MCF 10A (cell line): ENCODE measurements at regions not wholly inside any gene's neighbourhood (a gene's known extent, or its start where the extent isn't known, plus 50 kb on each side); places are given as distances from the start of the nearest gene placed in this dataset.
A peak's percentile ranks its signal among the peaks of the same experiment; 100 is the strongest.

Source experiments
- BruUV-seq: library from RNA; stranded (reverse); fragments of 400-500 nt; replicated peaks from 2 replicates; lab custom pipeline; 2021; lab: Mats Ljungman, UMichigan
- CTCF ChIA-PET: fragments of 300-600 bp; sonication (Branson Sonifier 250); formaldehyde crosslinking; extraction: SDS; loops from one replicate; lab custom pipeline; 2021; ENCODE audit warnings: antibody characterized with exemption, inconsistent platforms; lab: Yijun Ruan, JAX
- POLR2A ChIA-PET: fragments of 300-600, 350-650 bp; sonication (Branson Sonifier 250); formaldehyde crosslinking; extraction: SDS; loops from one replicate; lab custom pipeline; 2020; ENCODE audit warnings: antibody characterized with exemption, inconsistent platforms; lab: Yijun Ruan, JAX
- DNase-seq: peaks from one replicate; pipeline ENCODE4 v3.0.0-alpha.2; 2018; ENCODE audit not compliant: unreplicated experiment
- H3K27ac Mint-ChIP-seq: one replicate; pipeline ENCODE4 v1.8.0; 2022; ENCODE audit warnings: mild to moderate bottlenecking, low read depth, mixed read lengths; ENCODE audit not compliant: unreplicated experiment
- H3K27me3 Mint-ChIP-seq: one replicate; pipeline ENCODE4 v1.8.0; 2022; ENCODE audit warnings: mixed read lengths; ENCODE audit not compliant: insufficient read depth, unreplicated experiment
- H3K36me3 Mint-ChIP-seq: one replicate; pipeline ENCODE4 v1.8.0; 2022; ENCODE audit warnings: mild to moderate bottlenecking, moderate library complexity, mixed read lengths; ENCODE audit not compliant: insufficient read depth, unreplicated experiment
- H3K4me1 Mint-ChIP-seq: one replicate; pipeline ENCODE4 v1.8.0; 2022; ENCODE audit warnings: mixed read lengths; ENCODE audit not compliant: insufficient read depth, unreplicated experiment
- H3K4me3 Mint-ChIP-seq: one replicate; pipeline ENCODE4 v1.8.0; 2022; ENCODE audit warnings: mild to moderate bottlenecking, moderate library complexity, mixed read lengths; ENCODE audit not compliant: unreplicated experiment
- H3K9me3 Mint-ChIP-seq: one replicate; pipeline ENCODE4 v1.8.0; 2022; ENCODE audit warnings: mixed read lengths; ENCODE audit not compliant: unreplicated experiment
- intact Hi-C: fragments of 100-400 bp; cut with micrococcal nuclease; formaldehyde crosslinking; loops from 2 replicates; pipeline ENCODE4 v1.14.1; 2022
- TF ChIP-seq, protein P1 (sequence below): fragments of 200-600 bp; IDR thresholded peaks from one replicate; pipeline ENCODE4 v1.8.0; 2022; ENCODE audit warnings: antibody characterized with exemption, mild to moderate bottlenecking; ENCODE audit not compliant: unreplicated experiment

DNA sequence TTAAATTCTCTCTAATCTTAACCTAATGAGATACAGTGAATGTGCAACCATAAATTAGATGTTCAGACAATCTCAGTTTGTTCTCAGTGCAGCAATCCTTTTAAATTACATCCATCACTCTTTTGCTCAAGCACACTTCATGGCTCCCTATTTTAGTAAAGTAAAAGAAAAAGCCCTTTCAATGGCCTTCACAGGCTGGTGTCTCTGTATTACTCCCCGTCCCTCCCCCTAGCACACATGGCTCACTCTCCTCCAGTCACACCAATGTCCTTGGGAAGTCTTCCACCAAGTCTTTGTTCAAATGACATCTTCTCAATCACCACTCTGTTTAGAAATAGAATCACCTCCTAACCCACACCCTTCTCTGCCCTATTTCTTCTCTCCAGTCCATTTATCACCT lies 60.3 kb upstream of the RGS7 start:
- CTCF ChIA-PET, result interaction anchor here (0.9 kb wide), 1 partner anchor 21 kb away, joined by 4 read pairs; no protein-coding TSS in a partner anchor
- Mint-ChIP-seq H3K27ac (no peak overlapping the region), H3K27me3 (no peaks in the 10 kb centered on the region), H3K4me1 (peaks cover 11% of the 10 kb centered on the region), H3K36me3 (no peaks in the 10 kb centered on the region), H3K9me3 (no peaks in the 10 kb centered on the region), H3K4me3 (no peak overlapping the region)
- TF ChIP-seq, protein P1, sequence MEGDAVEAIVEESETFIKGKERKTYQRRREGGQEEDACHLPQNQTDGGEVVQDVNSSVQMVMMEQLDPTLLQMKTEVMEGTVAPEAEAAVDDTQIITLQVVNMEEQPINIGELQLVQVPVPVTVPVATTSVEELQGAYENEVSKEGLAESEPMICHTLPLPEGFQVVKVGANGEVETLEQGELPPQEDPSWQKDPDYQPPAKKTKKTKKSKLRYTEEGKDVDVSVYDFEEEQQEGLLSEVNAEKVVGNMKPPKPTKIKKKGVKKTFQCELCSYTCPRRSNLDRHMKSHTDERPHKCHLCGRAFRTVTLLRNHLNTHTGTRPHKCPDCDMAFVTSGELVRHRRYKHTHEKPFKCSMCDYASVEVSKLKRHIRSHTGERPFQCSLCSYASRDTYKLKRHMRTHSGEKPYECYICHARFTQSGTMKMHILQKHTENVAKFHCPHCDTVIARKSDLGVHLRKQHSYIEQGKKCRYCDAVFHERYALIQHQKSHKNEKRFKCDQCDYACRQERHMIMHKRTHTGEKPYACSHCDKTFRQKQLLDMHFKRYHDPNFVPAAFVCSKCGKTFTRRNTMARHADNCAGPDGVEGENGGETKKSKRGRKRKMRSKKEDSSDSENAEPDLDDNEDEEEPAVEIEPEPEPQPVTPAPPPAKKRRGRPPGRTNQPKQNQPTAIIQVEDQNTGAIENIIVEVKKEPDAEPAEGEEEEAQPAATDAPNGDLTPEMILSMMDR, result no peak
- BruUV-seq, result no TSS peak
- no peak for DNase-seq
- POLR2A ChIA-PET, result interaction anchor here (0.7 kb wide), 1 partner anchor 140 kb away, joined by 3 read pairs; no protein-coding TSS in a partner anchor
- intact Hi-C loops, result no loop called here

- POLR2A ChIA-PET, result interaction anchor here (0.7 kb wide), 1 partner anchor 37 kb away, joined by 3 read pairs; no protein-coding TSS in a partner anchor
- Mint-ChIP-seq H3K4me3 (no peak overlapping the region), H3K27ac (no peak overlapping the region), H3K9me3 (no peaks in the 10 kb centered on the region), H3K4me1 (peaks cover 19% of the 10 kb centered on the region), H3K36me3 (no peaks in the 10 kb centered on the region), H3K27me3 (no peaks in the 10 kb centered on the region)
- CTCF ChIA-PET, result interaction anchor here (0.5 to 1.2 kb wide), 4 partner anchors 14 to 1264 kb away, joined by 3 read pairs; no protein-coding TSS in a partner anchor
- TF ChIP-seq, protein P1, result no peak
- BruUV-seq, result no TSS peak
- intact Hi-C loops, result loop anchor here (5.0 kb wide), 1 partner anchor 78 kb away; no protein-coding TSS in a partner anchor
- DNase-seq, result no peak
Measured at GRCh38 chr1:241413974-241414373, 57.0 kb upstream of the RGS7 start.

DNA sequence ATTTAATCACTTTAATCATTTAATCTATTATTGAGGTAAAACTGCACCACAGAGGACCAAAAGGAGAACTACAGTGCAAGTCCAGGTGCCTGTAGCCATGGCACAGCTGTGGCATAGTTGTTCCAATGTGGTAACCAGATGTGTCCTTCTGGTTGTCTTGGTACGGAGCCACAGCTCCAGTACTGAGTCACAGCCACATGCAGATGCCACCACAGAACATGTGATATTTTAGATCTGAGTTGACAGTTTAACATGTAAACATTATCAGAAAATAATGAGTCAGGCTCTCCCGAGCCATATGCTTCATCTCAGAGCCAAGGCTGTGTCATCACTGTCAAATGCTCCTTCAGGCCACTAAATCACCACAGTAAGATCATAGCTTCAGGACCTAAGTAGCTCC lies 56.4 kb upstream of the RGS7 start:
- ChIA-PET CTCF (interaction anchor here (0.9 to 1.2 kb wide), 3 partner anchors 16 to 1264 kb away, joined by 3 read pairs; no protein-coding TSS in a partner anchor), POLR2A (interaction anchor here (0.8 to 1.2 kb wide), 2 partner anchors 58 to 105 kb away, joined by 3 read pairs; no protein-coding TSS in a partner anchor)
- TF ChIP-seq, protein P1, result no peak
- H3K9me3 Mint-ChIP-seq, result no peaks in the 10 kb centered on the region
- DNase-seq, result peak; percentile 79
- H3K4me3 Mint-ChIP-seq, result no peak overlapping the region
- no peak overlapping the region for H3K27ac Mint-ChIP-seq
- H3K4me1 Mint-ChIP-seq, result peaks cover 19% of the 10 kb centered on the region
- BruUV-seq, result no TSS peak
- intact Hi-C loops, result loop anchor here (5.0 kb wide), 1 partner anchor 79 kb away; no protein-coding TSS in a partner anchor
- H3K27me3 Mint-ChIP-seq, result no peaks in the 10 kb centered on the region
- no peaks in the 10 kb centered on the region for H3K36me3 Mint-ChIP-seq

DNA sequence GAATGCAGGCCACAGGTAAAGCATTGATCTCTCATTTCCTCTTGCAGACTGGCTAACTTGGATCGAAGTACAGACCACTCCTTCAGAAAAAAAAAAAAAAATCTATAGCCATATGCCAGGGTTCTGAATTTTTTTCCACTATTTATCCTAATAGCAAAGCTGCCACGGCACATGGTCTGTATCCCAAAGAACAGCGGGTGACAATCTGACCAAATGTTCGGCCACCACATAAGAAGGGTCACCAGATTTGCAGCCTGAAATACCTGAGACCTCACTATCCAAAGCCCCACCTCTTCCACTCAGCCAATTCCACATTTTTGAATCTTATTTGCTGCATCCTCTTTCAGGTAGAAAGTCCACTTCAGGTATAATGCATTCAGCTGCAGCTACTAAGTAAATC lies 55.6 kb upstream of the RGS7 start:
- Mint-ChIP-seq H3K4me3 (no peak overlapping the region), H3K4me1 (peaks cover 19% of the 10 kb centered on the region), H3K9me3 (no peaks in the 10 kb centered on the region), H3K27me3 (no peaks in the 10 kb centered on the region), H3K36me3 (no peaks in the 10 kb centered on the region), H3K27ac (no peak overlapping the region)
- TF ChIP-seq, protein P1, result no peak
- BruUV-seq, result no TSS peak
- DNase-seq, result no peak
- intact Hi-C loops, result loop anchor here (5.0 kb wide), 1 partner anchor 80 kb away; no protein-coding TSS in a partner anchor
- ChIA-PET POLR2A (interaction anchor here (0.7 to 1.2 kb wide), 3 partner anchors 51 to 106 kb away, joined by 3 to 5 read pairs (median 3); no protein-coding TSS in a partner anchor), CTCF (interaction anchor here (0.6 to 0.9 kb wide), 2 partner anchors 15 to 445 kb away, joined by 3 read pairs; no protein-coding TSS in a partner anchor)
